ENCODE measurements at regions not wholly inside any gene's neighbourhood (a gene's known extent, or its start where the extent isn't known, plus 50 kb on each side); places are given as distances from the start of the nearest gene placed in this dataset.

DNA sequence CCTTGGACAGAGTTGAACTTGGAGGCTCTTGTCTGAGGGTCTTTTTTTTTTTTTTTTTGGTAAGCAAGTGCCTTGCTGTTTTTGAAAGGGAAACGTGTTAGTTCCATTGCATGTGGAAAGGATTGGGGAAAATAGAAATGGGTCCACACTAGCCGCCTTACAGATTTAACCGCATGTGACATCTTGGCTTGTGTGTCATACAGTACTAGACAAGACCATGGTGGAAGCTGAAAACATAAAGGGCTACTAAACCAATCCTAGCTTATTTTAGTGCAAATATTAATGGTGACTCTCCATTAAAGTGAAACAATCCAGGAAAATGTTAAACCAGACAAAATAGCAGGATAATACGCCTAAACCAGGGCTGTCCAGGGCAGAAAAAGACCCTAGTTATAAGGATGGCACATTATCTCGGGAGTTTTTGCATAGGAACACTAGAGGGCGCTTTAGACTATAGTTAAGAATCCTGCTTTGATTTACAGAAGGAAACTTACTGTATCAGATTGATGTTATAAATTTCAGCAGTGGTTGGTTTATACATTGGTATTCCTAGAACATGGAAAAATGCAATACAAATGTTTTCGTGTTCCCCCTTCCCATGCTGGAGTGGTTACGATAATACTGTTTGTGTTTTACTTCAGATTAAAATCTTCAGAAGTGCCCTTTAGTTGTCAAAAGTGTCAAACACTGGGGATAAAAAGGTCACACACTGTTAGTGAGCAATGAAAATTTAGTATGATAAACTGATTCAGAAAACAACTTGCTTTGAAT, 59.8 kb upstream of the DEK start:
- H3K36me3 ChIP-seq = no peaks in the 10 kb centered on the region
- H3K4me2 ChIP-seq = no peak overlapping the region
- no peak overlapping the region for H3K27ac ChIP-seq
- no peaks in the 10 kb centered on the region for H4K20me1 ChIP-seq
- H3K9me3 ChIP-seq = no peaks in the 10 kb centered on the region
- H3K4me3 ChIP-seq = no peak overlapping the region
- TF ChIP-seq Cebpa-rat (IDR thresholded peaks at IDR 0.05) = no peak
- peaks cover 18% of the 10 kb centered on the region; the same call in 1 of the 2 replicates for H3K4me1 ChIP-seq
- H3K9ac ChIP-seq = no peak overlapping the region
- H3K27me3 ChIP-seq = no peaks in the 10 kb centered on the region

DNA sequence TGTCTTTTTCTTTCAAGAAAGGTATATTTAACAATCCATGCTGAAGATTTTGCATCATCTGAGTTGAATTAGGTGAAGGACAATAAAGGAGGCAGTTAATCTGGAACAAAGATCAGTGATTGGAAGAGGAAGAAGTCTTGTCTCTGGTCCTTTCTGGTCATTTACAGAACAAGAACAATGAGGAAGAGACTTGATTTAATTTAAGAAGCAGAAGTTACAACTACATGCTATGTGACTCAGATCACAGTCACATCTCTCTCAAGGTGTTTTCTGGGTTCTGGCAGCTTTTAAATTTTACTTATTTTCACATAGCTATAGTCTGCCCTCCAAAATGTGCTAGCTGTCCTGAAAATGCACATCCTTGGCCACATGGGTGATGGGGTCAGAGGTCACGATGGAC, 53.5 kb upstream of the DEK start:
- no peak for TF ChIP-seq Cebpa-rat (IDR thresholded peaks at IDR 0.05)
- Histone ChIP-seq H3K9me3 (no peaks in the 10 kb centered on the region), H3K27me3 (no peaks in the 10 kb centered on the region), H4K20me1 (no peaks in the 10 kb centered on the region), H3K36me3 (no peaks in the 10 kb centered on the region), H3K4me3 (no peak overlapping the region), H3K9ac (no peak overlapping the region), H3K4me1 (peaks cover 6% of the 10 kb centered on the region), H3K27ac (no peak overlapping the region), H3K4me2 (no peak overlapping the region)

GRCh38 chr6:18314317-18314997, 50.1 kb upstream of the DEK start:
- Histone ChIP-seq H3K9me3 (peaks cover 11% of the 10 kb centered on the region), H3K4me3 (no peak overlapping the region), H3K27ac (no peak overlapping the region), H3K9ac (no peak overlapping the region), H3K4me1 (peaks cover 6% of the 10 kb centered on the region), H3K4me2 (no peak overlapping the region), H3K36me3 (no peaks in the 10 kb centered on the region), H4K20me1 (no peaks in the 10 kb centered on the region), H3K27me3 (no peaks in the 10 kb centered on the region)
- no peak for TF ChIP-seq Cebpa-rat (IDR thresholded peaks at IDR 0.05)
